HS-27A (cell line): ENCODE measurements at regions not wholly inside any gene's neighbourhood (a gene's known extent, or its start where the extent isn't known, plus 50 kb on each side); places are given as distances from the start of the nearest gene placed in this dataset.
A peak's percentile ranks its signal among the peaks of the same experiment; 100 is the strongest.
"Not testable (repeated sequence)": the region's sequence is repeated elsewhere in the genome, so short reads cannot be mapped to it uniquely, and the experiment has no call there.

ENCODE experiments used
- DNase-seq: peaks from one replicate; pipeline ENCODE4 v3.0.0-alpha.2; 2012; ENCODE audit warnings: low read depth, missing footprints

DNA sequence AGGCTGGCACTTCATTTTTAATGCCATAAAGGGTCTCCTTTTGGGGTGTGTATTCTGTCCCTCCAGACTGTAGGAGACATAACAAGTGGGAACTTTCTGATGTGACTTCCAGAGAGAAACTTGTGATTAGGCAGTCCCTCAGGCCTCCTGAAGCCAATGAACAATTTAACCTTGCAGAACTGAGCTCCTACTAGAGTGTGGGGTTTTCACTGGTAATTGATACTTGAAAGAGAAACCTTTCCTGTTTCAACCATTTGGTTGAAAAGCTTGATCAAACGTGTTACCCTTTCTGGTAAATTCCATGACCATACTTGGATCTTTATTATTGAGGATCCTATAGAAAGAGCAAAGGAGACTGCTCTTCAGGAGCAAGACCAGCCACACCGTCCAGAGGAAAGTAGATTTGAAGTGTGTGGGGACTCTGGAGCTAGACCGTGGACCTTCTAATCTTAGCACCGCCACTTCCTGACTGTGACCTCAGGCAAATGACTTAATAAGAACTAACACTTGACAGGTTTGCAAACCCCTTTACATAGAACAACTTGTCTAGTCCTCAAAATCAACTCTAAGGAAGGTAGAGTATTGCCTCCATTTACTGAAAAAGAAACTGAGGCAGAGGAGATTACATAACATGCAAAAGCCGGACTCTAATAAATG, 69.9 kb upstream of the GDNF start:
- not testable (repeated sequence) for DNase-seq

DNA sequence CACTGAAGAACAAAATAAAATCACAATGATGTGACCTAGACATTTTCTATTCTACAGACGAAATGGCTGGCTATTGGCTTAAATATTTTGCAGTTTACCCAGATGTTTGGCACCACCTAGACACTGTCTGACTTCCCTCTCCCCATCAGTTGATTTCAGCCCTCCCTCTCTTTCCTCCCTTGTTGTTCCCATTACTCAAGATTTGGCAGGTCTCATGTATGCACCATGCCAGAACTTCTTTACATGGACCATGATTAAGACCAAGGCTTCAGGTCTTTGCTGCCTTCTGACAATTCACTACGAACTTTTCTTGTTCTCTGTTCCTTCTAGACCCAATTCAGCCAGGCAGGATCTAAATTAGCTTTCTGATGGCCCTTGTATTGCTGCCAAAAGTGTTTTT, 66.6 kb upstream of the GDNF start:
- DNase-seq, result no peak

DNA sequence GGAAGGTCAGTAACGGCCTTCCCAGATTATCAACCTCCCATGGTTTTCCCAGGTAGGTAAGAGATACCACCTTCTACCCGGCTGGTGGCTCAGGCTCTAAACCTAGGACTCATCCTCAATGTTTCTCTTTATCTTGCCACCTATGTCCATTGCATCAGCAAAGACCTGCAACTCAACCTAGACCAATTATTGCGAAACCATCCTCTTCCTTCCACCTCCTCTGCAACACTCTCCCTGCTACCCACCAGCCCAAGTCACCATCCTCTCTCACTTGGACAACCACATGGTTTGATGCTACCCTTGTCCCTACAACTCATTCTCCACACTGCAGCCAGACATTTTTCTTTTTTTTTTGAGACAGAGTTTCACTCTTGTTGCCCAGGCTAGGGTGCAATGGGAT, 65.4 kb upstream of the GDNF start:
- DNase-seq, result no peak

DNA sequence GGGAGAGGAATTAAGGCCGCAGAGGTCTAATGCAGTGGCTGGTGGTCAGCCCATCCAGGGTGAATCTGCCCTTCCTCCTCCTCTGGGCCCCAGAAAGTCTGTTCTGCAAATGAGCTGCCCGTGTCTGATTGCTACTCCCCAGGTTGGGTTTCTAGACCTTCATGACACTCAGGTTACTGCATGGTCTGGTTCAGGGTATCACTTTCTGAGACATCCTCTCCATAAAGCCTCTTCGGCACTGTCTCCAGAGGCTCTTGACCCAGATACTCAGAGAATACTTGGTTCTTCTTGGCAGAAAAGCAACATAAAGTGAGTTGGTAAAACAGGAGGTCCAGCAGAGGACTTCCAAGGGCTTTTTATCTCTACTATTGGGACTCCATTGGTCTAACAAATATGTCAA, 62.5 kb upstream of the GDNF start:
- no peak for DNase-seq

DNA sequence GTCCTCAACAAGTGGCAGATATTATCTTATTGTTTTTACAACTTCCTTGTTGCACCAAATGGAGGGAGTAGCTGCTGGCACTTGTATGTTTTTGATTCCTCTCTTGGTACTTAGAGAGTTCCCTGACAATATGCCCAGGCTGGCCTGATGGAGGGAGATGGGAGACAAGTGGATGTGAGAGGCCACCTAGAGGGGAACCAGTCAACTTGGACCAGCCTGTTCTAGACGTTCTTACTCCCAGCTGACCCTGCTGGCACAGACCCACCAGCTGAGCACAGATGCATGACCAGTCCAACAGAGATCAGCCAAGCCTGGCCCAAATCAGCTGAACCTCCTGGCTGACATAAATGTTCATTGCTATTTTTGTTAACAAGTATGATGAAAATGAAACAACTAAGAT, 60.9 kb upstream of the GDNF start:
- no peak for DNase-seq

DNA sequence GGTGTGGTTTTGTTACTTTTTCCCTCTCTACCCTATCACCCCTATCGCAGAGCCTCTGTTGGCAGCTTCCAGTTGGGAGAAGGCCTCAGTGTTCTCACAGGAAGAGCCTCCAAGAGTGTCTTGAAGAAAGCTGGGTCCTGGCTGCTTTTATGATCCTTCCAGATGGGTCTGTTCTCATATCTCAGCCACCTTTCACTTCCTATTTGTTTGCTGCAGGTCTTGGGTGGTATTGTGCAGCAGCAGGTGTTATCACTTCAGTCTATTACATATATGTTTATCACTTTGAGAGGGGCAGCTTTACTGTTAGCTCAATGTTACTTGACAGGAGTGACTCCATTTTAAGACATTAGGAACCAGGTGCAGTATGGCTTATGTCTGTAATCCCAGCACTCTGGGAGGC, 59.2 kb upstream of the GDNF start:
- DNase-seq, result no peak

DNA sequence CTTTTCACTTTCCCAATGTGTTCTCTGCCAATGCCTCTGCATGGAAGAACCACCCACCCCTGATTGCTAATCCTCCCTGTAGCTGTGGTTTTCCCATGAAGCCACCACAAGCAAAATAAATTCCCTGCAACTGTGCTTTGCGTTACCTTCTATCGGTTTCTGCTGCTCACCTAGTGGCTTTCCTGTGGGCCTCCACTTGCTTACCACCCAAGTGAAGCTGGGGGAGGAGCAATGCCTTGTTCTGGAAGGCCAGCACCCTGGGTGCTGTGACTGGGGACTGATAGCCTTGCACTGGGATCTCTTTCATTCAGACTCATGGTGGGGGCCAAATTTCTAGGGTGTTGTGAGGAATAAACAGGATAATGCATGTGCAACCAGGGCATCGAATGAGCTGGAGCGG, 56.3 kb upstream of the GDNF start:
- no peak for DNase-seq

DNA sequence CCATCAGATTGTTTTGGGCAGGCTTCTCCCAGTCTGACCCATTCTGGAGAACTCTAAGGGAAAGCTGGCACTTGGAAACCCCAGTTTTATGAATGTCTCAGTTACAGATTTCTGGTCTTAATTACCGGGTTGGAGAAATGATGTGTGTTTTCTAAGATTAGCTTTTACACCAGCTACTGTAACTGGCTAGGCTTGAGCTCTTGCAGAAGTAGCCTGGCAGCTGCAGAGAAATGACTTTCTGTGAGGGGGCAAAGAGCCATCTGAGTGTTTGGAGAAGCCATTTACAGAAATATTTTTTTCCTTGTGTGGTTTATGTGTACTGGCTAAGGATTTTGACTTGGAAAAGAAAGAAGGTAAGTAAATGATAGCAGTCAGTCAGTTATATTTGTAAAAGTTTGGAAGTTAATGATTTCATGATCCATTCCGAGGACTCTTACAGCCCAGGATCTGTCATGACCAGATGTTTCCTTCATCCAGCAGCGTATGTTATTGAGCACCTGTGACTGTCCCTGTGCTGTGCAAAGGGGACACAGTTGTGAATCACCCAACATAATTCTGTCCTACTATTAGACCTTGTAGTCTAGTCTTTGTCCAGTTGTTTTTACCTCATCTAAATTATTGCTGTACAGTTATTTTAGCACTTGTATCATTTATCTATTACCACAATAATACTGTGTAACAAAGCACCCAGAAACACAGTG, 53.7 kb upstream of the GDNF start:
- DNase-seq, result no peak

DNA sequence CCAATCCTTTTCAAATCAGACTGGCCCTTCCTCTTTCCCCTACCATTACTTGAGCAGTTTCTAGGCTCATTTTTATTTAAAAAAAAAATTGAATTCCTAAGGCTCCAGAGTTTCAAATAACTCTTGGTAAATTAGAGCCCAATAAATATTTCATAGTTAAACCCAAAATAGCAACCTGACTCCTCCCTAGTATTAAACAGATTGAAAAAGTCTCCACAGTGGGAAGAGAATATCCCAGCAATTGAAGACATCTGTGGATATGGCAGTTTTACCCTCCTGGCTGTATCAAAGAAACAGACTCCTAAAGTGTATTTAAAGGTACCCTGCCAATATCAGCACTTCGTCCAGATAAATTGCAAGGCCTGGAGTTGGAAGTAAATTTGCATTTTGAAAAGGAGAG, 52.7 kb upstream of the GDNF start:
- DNase-seq, result no peak

DNA sequence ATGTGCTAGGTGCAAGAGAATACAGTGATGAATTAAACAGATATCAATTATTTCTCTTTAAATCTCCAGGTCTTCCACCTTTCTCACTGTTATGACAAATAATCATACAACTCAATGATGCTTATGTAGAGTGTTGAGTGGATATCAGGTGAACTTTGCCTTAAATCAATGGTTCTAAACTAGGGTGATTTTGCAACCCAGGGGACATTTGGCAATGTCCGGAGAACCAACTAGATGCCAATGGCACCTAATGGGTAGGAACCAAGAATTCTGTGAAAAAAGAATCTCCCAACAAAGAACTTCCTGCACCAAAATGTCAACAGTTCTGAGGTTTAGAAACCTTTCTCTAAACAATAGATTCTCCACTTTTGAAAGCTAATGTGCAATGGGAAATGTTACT, 52.0 kb upstream of the GDNF start:
- DNase-seq, result no peak

DNA sequence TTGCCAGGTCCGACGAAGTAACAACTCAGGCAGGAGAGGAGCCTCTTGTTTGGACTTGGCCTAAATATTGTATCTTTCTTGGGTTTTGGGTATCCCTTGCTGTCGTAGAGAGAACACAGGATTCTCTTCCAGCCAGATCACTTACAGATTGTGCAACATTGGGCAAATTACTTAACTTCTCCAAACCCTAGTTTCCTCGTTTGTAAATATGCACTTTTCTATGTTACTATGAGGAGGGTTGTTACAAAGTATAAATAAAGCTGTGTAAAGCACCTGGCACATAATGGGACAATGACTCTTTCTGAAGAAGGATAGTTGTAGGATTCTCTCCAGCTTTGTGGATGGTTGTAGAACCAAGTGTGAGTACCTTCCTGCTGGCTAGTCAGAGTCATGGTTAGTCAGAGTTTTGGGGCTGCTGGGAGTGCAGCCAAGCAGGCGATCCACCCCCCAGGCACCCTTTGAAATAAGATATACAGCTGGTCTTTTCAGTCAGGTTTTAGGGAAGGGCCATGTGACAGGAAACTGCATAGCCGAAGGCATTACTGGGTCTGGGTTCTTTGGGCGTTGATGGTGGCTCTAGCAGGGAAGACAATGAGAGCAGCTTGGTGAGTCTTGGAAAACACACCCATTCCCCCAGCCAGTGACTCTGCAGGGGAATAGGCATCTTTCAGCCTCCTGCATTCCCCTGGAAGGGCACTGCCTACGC, 49.9 kb upstream of the GDNF start:
- DNase-seq, result peak; percentile 50
